Effector CD8-positive, alpha-beta T cell (primary cell): ENCODE measurements at regions not wholly inside any gene's neighbourhood (a gene's known extent, or its start where the extent isn't known, plus 50 kb on each side); places are given as distances from the start of the nearest gene placed in this dataset.

Experiments used
- DNase-seq: peaks from one replicate; lab custom pipeline; 2025; lab: John Stamatoyannopoulos, UW

- DNase-seq: no peak
Measured at GRCh38 chr12:89960607-89961394, 252.2 kb upstream of the ATP2B1 start.

- DNase-seq: no peak
Measured at GRCh38 chr12:89960011-89960507, 251.4 kb upstream of the ATP2B1 start.

GRCh38 chr12:89959179-89959578 is 250.5 kb upstream of the ATP2B1 start:
- DNase-seq: no peak

- DNase-seq: no peak
Measured at GRCh38 chr12:89954259-89954658, 245.6 kb upstream of the ATP2B1 start.

DNA sequence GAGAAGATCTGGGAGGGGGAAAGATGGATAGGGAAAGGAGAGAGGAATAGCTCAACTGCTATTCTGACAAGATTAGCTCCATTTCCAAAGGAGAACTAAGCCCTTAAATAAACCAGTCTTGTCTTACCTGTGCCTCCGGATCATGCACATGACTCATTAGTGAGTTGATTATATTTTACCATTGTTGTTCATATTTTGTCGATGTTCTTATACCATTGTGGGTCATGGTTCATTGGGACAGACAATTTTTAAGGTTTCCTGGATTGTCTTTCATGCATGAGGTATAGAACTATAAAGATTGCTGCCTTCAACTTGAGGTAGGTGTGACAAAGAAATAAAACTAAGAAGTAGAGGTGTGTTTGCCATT is 243.0 kb upstream of the ATP2B1 start:
- DNase-seq: no peak

DNA sequence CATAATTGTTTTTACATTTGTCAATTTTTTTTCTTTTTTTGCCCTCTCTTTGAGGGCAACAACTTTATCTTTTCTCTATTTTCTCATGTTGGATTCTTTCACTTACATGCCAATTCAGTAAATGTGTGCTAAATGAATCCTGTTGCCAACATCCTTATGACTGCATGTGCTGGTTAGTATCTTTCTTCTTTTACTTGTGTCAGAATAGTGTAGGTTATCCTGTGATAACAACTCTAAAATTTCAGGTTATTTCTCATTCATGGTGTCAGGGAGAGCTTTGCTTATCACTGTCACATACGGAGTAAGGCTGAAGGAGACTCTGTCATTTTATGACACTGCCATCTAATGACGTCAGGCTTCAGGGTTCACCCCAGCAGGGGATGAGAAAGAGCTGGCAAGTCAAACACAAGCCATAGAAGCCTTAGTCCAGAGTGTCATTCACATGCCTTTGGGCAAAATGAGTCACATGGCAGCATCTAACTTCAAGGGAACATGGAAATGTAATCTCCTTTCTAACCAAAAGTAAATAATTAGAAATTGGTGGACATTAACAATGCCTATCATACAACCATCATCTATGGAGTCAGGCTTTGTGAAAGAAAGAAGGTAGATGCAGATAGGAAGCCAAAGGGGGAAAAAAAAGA is 242.5 kb upstream of the ATP2B1 start:
- DNase-seq: no peak

- DNase-seq: no peak
Measured at GRCh38 chr12:89950421-89950820, 241.8 kb upstream of the ATP2B1 start.

DNA sequence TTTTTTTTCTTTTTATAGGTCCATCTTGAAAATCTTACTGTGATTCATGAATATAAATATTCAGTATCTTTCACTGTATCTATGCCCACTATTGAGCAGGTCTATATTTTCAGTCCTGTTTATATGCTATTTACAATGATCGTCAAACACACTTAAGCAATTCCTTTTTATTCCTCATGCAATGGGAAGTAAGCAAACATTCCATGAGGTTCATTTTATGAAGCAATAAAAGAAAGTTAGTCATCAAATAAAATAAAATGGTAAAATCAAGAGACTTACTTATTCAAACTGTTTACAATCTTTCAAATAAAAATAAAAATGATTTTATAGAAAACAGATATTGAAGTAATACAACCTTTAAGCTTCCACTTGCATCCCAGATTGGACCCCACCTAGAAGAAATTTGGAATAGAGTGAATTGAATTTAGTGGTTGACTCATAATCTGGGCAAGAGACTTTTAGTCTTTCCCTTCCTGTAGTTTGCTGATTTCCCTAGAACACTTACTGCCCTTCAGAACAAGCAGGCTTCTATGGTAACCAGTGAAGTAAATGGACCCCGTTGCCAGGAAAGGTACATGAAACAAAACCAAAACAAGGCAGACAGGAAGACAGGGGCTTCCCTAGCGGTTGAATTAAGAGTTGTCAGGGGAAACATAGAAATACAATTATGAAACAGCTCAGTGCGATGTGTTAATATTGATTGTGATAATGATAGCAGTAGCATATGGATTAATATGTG is 241.0 kb upstream of the ATP2B1 start:
- DNase-seq: peak; percentile 13

GRCh38 chr12:89948271-89949175 is 239.9 kb upstream of the ATP2B1 start:
- DNase-seq: no peak

DNA sequence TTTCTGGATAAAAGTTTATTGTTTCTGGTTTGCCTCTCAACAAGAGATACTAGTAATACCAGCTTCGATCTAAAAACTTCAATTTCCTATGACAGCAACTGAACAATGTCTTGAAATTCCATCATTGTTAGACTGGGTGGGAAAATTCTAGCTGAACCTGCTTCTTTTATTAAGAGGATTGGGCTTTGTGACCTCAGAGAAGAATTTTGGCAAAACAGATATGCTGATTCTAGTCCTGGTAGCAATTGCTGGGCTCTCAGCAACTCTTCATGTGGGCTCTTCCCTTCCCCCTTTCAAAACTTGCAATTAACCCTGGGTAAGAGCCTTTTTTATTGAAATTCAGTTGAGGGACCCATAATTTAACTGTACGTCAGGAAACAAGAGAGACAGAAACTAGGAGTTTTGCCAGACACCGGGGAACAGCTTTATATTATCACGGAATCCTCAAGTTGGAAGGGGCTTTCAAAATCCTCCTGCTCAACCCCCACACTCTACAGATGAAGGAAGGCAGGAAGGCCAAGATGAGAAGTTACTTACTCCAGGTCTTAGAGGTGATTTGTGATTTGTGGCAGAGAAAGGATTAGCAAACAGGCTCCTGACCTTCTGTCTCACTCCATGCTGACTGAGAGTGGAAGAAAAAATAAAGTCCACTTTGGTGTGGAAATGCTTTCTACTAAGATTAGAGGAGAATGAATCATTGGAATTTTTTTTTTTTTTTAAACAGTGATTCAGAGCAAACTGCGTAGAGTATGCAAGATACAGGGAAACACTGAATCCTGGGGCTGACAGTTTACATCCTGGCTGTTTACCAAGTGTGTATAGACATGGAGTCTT is 239.0 kb upstream of the ATP2B1 start:
- no peak for DNase-seq

- no peak for DNase-seq
Measured at GRCh38 chr12:89946518-89947135, 238.0 kb upstream of the ATP2B1 start.

DNA sequence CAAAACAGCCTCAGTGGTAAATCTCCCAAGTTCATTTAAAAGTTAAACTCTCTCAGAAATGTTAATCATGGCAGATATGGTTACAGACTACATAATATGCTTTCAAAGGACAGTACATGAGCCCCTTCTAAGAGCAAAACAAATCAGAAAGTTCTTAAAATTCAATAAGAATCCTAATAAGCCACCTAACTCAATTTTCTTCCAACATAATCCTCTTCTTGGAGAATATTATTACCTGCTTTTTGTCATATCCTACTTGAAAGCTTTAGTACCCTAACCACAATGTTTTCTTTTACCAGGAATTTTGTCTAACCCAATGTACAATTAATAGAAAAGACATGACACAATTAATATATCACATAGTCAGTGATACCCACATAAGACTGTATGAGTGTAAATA is 236.5 kb upstream of the ATP2B1 start:
- no peak for DNase-seq

GRCh38 chr12:89943463-89943862 is 234.8 kb upstream of the ATP2B1 start:
- DNase-seq: no peak

- DNase-seq: no peak
Measured at GRCh38 chr12:89941436-89941835, 232.8 kb upstream of the ATP2B1 start.

- no peak for DNase-seq
Measured at GRCh38 chr12:89939522-89940215, 231.0 kb upstream of the ATP2B1 start.

GRCh38 chr12:89936631-89937030 is 228.0 kb upstream of the ATP2B1 start:
- no peak for DNase-seq

GRCh38 chr12:89935850-89936249 is 227.2 kb upstream of the ATP2B1 start:
- DNase-seq: no peak

DNA sequence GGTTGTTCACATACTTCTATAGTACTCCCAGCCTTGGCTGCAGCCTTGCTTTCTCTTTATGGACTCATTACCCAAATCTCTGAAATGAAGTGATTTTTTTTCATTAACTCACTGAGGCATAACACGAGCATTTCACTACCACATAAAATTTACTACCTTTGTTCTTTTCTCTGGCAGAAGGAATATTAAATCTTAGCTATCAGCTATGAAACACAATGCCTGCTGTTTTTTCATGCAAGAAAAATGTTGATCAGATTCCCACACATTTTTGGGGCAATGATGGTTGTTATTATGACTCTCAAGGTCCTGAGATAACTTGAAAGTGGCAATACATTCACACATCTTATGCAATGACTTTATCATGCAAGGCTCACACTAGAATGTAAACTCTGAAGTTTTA is 225.3 kb upstream of the ATP2B1 start:
- no peak for DNase-seq

DNA sequence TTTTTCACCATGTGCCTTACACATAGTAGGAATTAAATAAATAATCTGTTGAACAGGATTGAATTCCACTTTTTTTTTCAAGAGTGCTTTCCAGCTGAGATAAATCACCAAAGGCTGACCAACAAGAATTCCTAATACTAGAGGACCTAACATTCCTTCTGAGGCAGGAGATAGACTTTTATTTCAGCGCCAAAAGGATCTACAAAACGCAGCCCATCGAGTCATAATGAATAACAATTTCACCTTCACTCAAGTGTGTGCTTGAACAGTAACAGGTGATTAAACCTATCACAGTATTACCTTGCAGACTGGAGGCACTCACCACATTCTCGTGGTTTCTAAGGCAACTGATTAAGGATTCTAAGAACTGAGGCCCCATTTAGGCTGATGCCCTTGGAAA is 224.3 kb upstream of the ATP2B1 start:
- DNase-seq: no peak

DNA sequence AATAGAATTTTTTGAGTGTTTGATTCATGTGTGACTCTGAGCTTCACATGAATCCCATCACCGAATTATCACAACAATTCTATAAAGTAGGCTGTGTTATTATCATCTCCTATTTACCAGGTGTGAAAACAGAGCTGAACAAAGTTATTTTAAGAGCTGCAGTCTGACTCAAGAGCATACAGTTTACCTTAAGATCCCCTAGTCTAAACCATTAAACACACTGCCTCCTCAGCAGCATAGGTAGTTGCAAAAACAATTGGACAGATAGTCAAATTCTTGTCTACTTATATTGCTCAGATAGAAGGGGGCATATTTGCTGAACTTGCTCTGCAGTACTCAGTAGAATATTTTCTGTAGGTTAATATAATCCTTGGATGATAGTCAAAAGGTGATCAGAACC is 219.8 kb upstream of the ATP2B1 start:
- DNase-seq: no peak
